GM18861 (cell line): ENCODE measurements at regions not wholly inside any gene's neighbourhood (a gene's known extent, or its start where the extent isn't known, plus 50 kb on each side); places are given as distances from the start of the nearest gene placed in this dataset.
"Not testable (repeated sequence)": the region's sequence is repeated elsewhere in the genome, so short reads cannot be mapped to it uniquely, and the experiment has no call there.

Source experiments
- ATAC-seq: cut with Tn5 transposase; IDR thresholded peaks from one replicate; pipeline ENCODE4 v1.9.1; 2021; ENCODE audit not compliant: unreplicated experiment

DNA sequence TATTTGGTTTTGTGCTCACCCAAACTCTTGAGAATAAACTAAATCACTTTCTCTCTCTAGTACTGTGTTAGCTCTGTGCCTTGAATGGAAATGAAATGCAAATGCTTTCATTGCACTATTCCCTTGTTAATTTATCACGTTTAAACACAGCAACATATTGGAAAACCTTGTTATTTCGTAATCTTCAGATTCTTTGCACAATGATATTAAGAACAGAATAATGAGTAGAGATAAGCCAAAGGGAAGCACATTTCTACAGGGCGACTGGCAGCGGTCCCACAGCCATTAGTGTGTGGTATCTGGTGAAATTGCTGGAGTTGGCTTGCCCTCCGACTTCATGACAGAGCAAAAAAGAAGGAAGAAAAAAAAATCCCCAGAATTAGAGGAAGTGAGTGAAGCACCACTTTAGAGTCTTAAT is 166.1 kb upstream of the E2F7 start:
- no peak for ATAC-seq

DNA sequence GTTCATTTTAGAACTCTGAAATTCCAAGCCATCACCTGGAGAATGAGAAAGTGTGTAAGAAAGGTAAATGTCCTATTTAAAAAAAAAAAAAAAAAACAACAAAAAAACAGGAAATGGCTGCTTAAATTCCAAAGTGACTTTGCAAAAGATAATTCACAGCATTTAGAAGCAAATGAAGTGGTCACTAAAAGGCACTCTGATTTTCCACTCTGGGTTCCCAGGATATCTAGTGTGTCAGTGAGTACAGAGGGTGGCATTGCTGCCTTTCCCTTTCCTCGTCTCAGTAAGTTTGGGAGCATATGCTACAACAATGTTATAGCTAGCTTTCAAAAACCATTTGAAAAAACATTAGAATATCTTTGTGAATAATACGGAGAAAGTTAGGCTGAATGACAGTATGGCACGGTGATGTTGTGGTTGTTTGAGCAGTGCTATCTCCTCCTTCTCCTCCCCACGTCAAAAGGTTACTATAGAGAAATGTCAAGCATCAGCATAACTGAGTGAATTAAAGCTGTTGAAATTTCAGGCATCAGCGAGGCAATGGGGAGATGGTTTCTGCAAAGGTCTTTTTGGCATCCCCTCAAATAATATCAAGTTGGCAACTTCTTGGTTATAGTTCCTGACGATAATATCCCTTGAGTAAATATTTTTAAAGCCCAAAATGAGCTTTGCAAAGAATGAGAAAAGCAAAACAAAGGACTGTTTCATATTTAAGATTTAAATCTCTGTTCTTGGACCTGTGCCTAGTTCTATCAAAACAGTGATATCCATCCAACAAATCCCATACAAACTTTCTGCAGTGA is 164.5 kb upstream of the E2F7 start:
- no peak for ATAC-seq

DNA sequence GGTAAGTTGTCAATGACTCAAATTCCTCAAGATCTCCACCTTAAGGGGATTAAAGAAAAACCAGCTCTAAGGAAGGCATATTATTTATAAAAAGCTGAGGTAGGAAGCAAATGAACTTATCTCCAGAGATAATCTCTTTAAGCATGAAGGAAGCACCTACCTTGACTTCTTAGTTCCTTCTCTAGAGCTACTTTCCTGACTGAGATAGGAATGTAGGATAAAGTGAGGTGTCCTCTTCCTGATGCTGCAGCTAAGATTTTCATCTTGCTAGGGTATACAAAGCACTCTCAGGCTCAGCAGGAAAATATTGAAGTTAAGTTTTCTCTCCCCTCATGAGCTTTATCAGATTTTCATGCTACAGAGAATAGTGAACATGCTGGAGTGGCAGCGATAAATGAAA is 163.0 kb upstream of the E2F7 start:
- no peak for ATAC-seq

DNA sequence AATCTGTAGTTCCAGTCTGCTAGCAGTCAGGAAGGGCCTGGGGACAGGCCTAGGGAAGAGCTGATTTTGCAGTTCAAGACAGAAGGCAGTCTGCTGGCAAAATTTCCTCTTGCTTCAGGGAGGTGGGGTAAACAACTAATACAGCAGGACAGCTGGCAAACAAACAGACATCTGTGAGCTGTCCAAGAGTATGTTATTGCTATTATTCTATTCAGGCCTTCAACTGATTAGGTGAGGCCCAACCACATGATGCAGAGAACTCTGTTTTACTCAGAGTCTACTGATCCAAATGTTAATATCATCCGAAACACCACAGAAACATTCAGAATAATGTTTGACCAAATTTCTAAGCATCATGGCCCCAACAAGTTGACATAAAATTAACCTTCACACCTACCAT is 161.0 kb upstream of the E2F7 start:
- ATAC-seq: no peak

GRCh38 chr12:77225373-77225772 is 160.0 kb upstream of the E2F7 start:
- ATAC-seq: no peak

- no peak for ATAC-seq
Observed at GRCh38 chr12:77224346-77224745, 159.0 kb upstream of the E2F7 start.

- no peak for ATAC-seq
Observed at GRCh38 chr12:77222336-77222735, 157.0 kb upstream of the E2F7 start.

DNA sequence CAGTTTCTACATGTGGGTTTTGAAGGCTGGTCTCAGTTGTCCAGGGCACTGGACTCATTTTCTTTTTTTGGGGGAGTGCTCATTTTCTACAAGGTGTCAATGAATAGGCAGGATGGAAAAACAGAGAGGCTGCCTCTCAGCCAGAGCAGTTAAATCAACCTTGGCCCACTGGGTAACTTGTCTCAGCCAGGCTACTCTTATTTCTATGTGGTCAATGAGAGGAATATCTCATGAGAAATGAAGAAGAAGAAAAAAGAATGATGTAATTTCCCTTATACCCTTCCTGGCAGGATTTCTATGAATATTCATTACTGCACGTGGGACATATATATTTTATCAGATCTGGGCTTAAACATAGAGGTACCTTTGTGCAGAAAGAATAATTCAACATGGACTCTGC is 155.2 kb upstream of the E2F7 start:
- ATAC-seq: no peak

DNA sequence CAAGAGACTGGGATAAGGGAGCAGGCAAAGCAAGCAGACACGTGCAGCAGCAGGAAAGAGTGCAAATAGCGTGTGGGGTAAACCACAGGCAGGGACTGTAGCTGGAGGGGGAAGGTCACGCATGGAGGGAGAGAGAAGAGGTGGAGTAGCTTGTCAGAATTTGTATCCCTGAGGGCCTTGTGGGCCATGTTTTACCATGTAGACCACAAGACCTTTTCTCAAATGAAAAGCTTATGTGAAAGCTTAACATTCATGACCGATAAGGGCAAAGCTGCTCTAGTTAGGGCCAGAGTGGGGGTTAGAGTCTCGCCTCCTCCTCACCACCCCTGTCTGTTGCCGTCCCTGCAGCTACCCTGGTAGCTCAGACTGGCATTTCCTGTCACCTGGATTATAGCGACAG is 152.9 kb upstream of the E2F7 start:
- ATAC-seq: no peak

DNA sequence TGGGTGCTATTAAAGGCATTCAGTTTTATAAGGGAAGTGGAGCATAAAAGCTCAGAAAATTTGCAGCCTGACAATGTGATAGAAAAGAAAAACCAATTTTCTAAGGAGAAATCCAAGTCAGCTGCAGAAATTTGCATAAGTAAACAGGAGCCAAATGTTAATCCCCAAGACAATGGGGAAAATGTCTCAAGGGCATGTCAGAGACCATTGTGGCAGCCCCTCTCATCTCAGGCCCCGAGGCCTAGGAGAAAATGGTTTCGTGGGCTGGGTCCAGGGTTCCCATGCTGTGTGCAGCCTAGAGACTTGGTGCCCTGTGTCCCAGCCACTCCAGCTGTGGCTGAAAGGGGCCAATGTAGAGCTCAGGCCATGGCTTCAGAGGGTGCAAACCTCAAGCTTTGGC is 150.8 kb upstream of the E2F7 start:
- ATAC-seq: not testable (repeated sequence)

- no peak for ATAC-seq
Observed at GRCh38 chr12:77214136-77214535, 148.8 kb upstream of the E2F7 start.

DNA sequence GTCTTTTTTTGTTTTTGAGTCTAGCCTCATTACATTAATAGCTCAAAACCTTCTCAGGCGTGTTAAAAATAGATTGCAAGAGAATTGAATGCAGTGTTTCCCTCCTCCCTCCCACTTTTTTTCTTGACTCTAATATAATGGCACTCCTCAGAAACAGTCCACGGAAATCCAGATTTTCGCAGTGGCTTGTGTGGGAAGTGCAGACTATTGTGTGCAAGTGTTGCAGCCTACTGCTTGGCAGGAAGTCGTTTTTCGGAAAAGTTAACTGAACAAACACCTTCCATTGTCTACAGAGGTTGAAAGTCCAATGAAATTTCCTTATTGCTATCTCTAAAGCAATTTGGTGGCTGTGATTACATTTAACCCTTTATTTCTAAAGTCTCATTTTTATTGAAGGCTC is 147.9 kb upstream of the E2F7 start:
- no peak for ATAC-seq

- no peak for ATAC-seq
Observed at GRCh38 chr12:77210724-77211123, 145.4 kb upstream of the E2F7 start.

DNA sequence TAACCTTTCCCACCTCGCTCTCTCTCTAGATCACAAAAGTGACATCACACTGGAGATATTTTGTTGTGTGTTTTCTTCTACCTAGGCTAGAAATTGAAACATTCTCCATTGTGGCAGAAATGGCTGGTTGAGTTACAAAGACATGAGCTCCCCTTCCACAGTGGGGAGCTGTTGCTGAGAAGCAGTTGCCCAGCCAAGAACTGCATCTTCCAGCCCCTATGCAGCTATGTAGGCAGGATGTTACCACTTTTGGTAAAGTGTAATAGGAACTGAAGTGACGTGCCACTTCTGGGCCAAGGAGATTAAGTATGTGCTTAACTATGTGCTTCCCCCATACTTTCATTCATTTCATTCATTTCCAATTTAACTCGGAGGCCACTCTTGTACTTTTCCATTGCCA is 138.7 kb upstream of the E2F7 start:
- no peak for ATAC-seq

DNA sequence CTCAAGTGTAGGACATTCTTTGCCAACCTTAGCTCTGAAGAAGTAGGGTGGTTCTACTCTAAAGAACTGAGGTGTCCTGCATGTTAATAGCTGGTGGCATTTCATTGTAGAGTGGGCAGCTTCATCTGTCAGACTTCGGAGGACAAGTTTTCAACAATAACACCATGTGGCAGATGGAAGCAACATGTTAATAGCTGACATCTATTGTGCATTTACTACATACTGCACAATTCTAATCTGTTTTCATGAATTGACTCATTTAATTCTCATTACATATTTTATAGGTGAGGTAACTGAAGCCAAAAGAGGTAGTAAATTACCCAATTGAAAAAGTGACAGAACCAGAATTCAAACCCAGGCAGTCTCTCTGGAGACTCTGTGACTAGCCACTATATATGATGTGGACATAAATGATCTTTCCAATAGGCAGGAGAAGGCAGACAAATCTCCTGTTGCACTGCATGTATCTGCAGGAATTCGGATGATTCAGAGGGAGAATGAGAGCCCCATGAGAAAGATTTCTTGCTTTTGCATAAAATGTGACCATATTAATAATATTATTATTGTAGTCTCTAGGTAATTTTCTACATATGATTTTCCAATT is 137.2 kb upstream of the E2F7 start:
- ATAC-seq: no peak

DNA sequence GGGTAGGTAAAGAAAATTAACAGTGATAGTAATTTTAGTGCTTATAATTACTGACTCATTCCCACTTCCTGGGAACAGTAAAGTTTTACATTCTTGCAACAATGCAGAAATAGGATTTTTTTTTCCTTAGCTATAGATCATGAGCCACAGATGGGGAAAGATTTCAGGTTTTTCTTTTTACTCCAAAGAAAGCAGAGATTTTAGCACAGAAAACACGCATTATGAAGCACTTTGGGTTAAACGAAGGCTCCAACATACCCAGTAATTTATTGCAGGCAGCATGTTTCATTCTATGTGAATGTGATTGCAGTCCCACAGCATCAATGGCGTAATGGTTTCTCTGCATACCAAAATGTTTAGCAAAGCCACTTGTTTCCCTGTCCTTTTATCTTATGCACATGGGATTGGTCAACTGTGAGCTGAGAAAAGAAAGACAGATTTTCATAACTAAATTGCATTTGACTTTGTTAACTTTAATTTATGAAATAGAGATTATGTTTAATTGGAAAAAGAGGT is 124.6 kb upstream of the E2F7 start:
- ATAC-seq: no peak

DNA sequence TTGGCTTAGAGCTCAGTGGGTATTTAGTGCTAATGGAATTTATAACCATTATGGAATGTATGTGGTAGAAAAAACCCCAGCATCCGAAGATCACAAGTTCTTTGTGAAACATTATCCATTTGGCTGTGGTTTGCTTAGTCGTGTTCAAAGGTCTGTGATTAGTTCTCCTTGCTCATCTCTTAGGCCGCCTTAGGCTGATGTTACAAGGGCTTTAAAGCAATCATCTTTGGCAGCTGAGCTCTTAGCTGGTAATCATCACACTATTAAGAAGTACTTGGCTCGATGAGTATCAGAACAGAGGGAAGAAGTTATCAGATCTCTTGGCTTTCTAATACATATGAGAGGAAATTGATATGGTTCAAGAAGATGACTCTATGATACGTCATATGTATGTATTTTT is 124.1 kb upstream of the E2F7 start:
- ATAC-seq: no peak

- no peak for ATAC-seq
Observed at GRCh38 chr12:77179515-77179914, 114.1 kb upstream of the E2F7 start.

DNA sequence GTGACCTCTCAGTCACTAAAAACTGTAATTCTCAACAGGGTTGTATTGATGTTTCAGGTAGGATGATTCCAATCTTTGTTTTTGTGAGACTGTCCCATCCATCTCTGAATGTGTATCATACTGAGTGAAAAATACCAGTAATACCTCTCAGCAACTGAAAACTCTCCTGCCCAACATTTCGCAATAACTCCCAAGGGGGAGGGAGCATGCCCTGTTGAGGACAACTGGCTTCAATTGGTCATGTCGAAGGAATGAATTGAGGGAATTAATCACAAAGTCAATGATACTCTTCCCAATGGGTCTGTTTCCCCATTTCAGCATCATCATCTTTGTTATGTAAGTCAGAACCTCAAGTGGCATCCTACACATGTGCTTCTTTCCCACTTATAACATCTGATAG is 102.4 kb upstream of the E2F7 start:
- no peak for ATAC-seq

- ATAC-seq: no peak
Observed at GRCh38 chr12:77166696-77167095, 101.3 kb upstream of the E2F7 start.

DNA sequence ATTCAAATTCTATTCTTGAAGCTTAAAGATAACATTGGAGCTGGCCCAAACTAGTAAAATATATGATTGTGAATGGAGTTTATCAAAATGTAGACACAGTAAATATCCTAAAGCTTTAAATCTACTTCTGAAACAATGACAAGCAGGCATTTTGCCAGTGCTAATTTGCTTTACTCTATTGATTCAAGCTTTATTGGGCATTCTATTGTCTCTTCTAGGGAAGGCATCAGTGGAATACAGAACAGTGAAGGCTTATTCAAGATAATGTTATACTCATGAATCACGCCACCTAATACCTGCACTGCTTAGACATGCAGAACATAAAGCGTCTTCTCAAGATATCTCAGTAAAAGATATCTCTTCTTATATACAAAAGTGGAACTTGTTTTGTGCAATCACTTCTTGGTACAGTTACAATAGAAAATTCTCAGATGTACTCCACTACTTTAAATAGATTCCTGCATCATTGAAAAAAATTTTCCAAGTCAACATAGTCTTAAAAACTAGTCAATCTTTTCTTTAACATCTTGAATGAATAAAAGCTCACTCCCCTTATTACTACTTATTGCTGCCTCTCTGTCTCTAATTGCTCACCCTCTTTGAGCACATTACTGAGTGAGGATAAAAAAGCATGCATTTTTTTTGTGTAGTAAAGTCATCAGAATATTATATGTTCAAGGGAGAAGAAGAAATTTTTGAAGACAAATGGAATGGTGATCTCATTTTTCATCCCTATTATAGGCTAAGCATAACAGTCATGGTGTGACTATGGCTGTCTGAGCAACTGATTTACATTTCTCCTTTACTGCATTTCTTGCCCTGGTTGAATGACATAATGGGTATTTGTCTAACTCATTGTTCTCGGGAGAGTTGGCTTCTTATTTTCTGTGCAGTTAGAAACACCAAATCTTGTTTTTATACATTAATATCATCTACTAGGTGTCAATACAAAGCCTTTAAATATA is 98.0 kb upstream of the E2F7 start:
- ATAC-seq: no peak

GRCh38 chr12:77161944-77162343 is 96.6 kb upstream of the E2F7 start:
- ATAC-seq: no peak
